SK-N-SH treated with all-trans-retinoic acid at 6 μM for 48 hours (cell line): ENCODE measurements at regions not wholly inside any gene's neighbourhood (a gene's known extent, or its start where the extent isn't known, plus 50 kb on each side); places are given as distances from the start of the nearest gene placed in this dataset.

Experiments
- ATAC-seq: fragments of 200-7000 bp; cut with Tn5 transposase; 3 replicates; pipeline ENCODE4 v1.9.1; 2020; ENCODE audit warnings: mild to moderate bottlenecking, moderate library complexity
- ARNTL ChIP-seq: fragments of 450-650 bp; formaldehyde crosslinking; IDR thresholded peaks from 2 replicates; pipeline ENCODE4 v1.5.0; 2020; ENCODE audit warnings: low read depth, mild to moderate bottlenecking, moderate library complexity, borderline replicate concordance
- BACH2 ChIP-seq: fragments of 250-450 bp; sonication (Bioruptor Pico); IDR thresholded peaks from 2 replicates; pipeline ENCODE4 v1.9.0; 2021; ENCODE audit warnings: mild to moderate bottlenecking, borderline replicate concordance
- CSDC2 ChIP-seq: fragments of 250-450 bp; sonication (Bioruptor Pico); IDR thresholded peaks from 2 replicates; pipeline ENCODE4 v1.5.0; 2020; ENCODE audit warnings: mild to moderate bottlenecking, moderate library complexity
- ESRRG ChIP-seq: fragments of 250-450 bp; sonication (Bioruptor Pico); IDR thresholded peaks from 2 replicates; pipeline ENCODE4 v1.6.1; 2021; ENCODE audit warnings: mild to moderate bottlenecking
- GLIS3 ChIP-seq: fragments of 250-450 bp; sonication (Bioruptor Pico); IDR thresholded peaks from 2 replicates; pipeline ENCODE4 v1.5.0; 2020; ENCODE audit warnings: mild to moderate bottlenecking, moderate library complexity
- OSR1 ChIP-seq: fragments of 250-450 bp; sonication (Bioruptor Pico); IDR thresholded peaks from 2 replicates; pipeline ENCODE4 v1.8.0; 2022; ENCODE audit warnings: moderate library complexity, mild to moderate bottlenecking, inconsistent platforms
- PPARA ChIP-seq: fragments of 250-450 bp; sonication (Bioruptor Pico); IDR thresholded peaks from 2 replicates; pipeline ENCODE4 v1.5.0; 2020; ENCODE audit warnings: mild to moderate bottlenecking, borderline replicate concordance
- RARB ChIP-seq: fragments of 250-450 bp; sonication (Bioruptor Pico); IDR thresholded peaks from 2 replicates; pipeline ENCODE4 v1.8.0; 2021; ENCODE audit warnings: mild to moderate bottlenecking, moderate library complexity
- SNAI2 ChIP-seq: fragments of 250-450 bp; sonication (Bioruptor Pico); IDR thresholded peaks from 2 replicates; pipeline ENCODE4 v1.5.0; 2020; ENCODE audit warnings: mild to moderate bottlenecking, moderate library complexity
- TCF4 ChIP-seq: fragments of 250-450 bp; sonication (Bioruptor Pico); IDR thresholded peaks from 2 replicates; pipeline ENCODE4 v1.8.0; 2021; ENCODE audit warnings: mild to moderate bottlenecking, moderate library complexity, borderline replicate concordance
- TOX ChIP-seq: fragments of 250-450 bp; sonication (Bioruptor Pico); IDR thresholded peaks from 2 replicates; pipeline ENCODE4 v1.8.0; 2021; ENCODE audit warnings: mild to moderate bottlenecking, moderate library complexity, borderline replicate concordance
- ZC3H10 ChIP-seq: fragments of 250-450 bp; sonication (Bioruptor Pico); IDR thresholded peaks from 2 replicates; pipeline ENCODE4 v1.5.1; 2021; ENCODE audit warnings: mild to moderate bottlenecking, moderate library complexity
- ZFP3 ChIP-seq: fragments of 250-450 bp; sonication (Bioruptor Pico); IDR thresholded peaks from 2 replicates; pipeline ENCODE4 v1.5.0; 2020; ENCODE audit warnings: mild to moderate bottlenecking, moderate library complexity
- ZFP30 ChIP-seq: fragments of 450-650 bp; formaldehyde crosslinking; IDR thresholded peaks from 2 replicates; pipeline ENCODE4 v1.5.0; 2022; ENCODE audit warnings: mild to moderate bottlenecking, moderate library complexity
- ZNF565 ChIP-seq: fragments of 450-650 bp; formaldehyde crosslinking; conservative IDR thresholded peaks from 2 replicates; pipeline ENCODE4 v1.5.0; 2020; ENCODE audit warnings: low read depth, mild to moderate bottlenecking, moderate library complexity
- ZNF70 ChIP-seq: fragments of 450-650 bp; formaldehyde crosslinking; IDR thresholded peaks from 2 replicates; pipeline ENCODE4 v1.5.0; 2020; ENCODE audit warnings: mild to moderate bottlenecking, moderate library complexity
- ZNF8 ChIP-seq: fragments of 450-650 bp; formaldehyde crosslinking; IDR thresholded peaks from 2 replicates; pipeline ENCODE4 v1.5.0; 2020; ENCODE audit warnings: mild to moderate bottlenecking, moderate library complexity
- TF ChIP-seq, protein P1 (sequence below): fragments of 250-450 bp; sonication (Bioruptor Pico); IDR thresholded peaks from 2 replicates; pipeline ENCODE4 v1.8.0; 2020; ENCODE audit warnings: mild to moderate bottlenecking, moderate library complexity, borderline replicate concordance
- TF ChIP-seq, protein P2 (sequence below): fragments of 250-450 bp; sonication (Bioruptor Pico); IDR thresholded peaks from 2 replicates; pipeline ENCODE4 v1.8.0; 2021; ENCODE audit warnings: low read depth, mild to moderate bottlenecking, moderate library complexity, borderline replicate concordance
- TF ChIP-seq, protein P3 (sequence below): fragments of 250-450 bp; sonication (Bioruptor Pico); IDR thresholded peaks from 2 replicates; pipeline ENCODE4 v1.5.1; 2020; ENCODE audit warnings: low read depth, mild to moderate bottlenecking, moderate library complexity
- TF ChIP-seq, protein P4 (sequence below): fragments of 250-450 bp; sonication (Bioruptor Pico); IDR thresholded peaks from 2 replicates; pipeline ENCODE4 v1.5.1; 2021; ENCODE audit warnings: mild to moderate bottlenecking, moderate library complexity
- TF ChIP-seq, protein P5 (sequence below): fragments of 250-450 bp; sonication (Bioruptor Pico); IDR thresholded peaks from 2 replicates; pipeline ENCODE4 v1.5.0; 2020; ENCODE audit warnings: mild to moderate bottlenecking, moderate library complexity

GRCh38 chr11:111105566-111105965, 140.0 kb upstream of the POU2AF2 start:
- ATAC-seq = peak; percentile 48; the same call in 1 of the 3 replicates
- TF ChIP-seq TOX (CRISPR knock-in tag) = no peak
- TF ChIP-seq, protein P1, sequence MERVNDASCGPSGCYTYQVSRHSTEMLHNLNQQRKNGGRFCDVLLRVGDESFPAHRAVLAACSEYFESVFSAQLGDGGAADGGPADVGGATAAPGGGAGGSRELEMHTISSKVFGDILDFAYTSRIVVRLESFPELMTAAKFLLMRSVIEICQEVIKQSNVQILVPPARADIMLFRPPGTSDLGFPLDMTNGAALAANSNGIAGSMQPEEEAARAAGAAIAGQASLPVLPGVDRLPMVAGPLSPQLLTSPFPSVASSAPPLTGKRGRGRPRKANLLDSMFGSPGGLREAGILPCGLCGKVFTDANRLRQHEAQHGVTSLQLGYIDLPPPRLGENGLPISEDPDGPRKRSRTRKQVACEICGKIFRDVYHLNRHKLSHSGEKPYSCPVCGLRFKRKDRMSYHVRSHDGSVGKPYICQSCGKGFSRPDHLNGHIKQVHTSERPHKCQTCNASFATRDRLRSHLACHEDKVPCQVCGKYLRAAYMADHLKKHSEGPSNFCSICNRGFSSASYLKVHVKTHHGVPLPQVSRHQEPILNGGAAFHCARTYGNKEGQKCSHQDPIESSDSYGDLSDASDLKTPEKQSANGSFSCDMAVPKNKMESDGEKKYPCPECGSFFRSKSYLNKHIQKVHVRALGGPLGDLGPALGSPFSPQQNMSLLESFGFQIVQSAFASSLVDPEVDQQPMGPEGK (CRISPR knock-in tag) = no peak
- TF ChIP-seq TCF4 (CRISPR knock-in tag) = no peak
- no peak for TF ChIP-seq ZNF8 (CRISPR knock-in tag)
- no peak for TF ChIP-seq ZNF565
- no peak for TF ChIP-seq ZNF70
- TF ChIP-seq ZFP3 (CRISPR knock-in tag) = no peak
- TF ChIP-seq ZC3H10 = no peak
- TF ChIP-seq, protein P2, sequence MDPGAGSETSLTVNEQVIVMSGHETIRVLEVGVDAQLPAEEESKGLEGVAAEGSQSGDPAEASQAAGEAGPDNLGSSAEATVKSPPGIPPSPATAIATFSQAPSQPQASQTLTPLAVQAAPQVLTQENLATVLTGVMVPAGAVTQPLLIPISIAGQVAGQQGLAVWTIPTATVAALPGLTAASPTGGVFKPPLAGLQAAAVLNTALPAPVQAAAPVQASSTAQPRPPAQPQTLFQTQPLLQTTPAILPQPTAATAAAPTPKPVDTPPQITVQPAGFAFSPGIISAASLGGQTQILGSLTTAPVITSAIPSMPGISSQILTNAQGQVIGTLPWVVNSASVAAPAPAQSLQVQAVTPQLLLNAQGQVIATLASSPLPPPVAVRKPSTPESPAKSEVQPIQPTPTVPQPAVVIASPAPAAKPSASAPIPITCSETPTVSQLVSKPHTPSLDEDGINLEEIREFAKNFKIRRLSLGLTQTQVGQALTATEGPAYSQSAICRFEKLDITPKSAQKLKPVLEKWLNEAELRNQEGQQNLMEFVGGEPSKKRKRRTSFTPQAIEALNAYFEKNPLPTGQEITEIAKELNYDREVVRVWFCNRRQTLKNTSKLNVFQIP = no peak
- TF ChIP-seq, protein P3, sequence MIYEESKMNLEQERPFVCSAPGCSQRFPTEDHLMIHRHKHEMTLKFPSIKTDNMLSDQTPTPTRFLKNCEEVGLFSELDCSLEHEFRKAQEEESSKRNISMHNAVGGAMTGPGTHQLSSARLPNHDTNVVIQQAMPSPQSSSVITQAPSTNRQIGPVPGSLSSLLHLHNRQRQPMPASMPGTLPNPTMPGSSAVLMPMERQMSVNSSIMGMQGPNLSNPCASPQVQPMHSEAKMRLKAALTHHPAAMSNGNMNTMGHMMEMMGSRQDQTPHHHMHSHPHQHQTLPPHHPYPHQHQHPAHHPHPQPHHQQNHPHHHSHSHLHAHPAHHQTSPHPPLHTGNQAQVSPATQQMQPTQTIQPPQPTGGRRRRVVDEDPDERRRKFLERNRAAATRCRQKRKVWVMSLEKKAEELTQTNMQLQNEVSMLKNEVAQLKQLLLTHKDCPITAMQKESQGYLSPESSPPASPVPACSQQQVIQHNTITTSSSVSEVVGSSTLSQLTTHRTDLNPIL (CRISPR knock-in tag) = no peak
- TF ChIP-seq, protein P4, sequence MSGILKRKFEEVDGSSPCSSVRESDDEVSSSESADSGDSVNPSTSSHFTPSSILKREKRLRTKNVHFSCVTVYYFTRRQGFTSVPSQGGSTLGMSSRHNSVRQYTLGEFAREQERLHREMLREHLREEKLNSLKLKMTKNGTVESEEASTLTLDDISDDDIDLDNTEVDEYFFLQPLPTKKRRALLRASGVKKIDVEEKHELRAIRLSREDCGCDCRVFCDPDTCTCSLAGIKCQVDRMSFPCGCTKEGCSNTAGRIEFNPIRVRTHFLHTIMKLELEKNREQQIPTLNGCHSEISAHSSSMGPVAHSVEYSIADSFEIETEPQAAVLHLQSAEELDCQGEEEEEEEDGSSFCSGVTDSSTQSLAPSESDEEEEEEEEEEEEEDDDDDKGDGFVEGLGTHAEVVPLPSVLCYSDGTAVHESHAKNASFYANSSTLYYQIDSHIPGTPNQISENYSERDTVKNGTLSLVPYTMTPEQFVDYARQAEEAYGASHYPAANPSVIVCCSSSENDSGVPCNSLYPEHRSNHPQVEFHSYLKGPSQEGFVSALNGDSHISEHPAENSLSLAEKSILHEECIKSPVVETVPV = no peak
- TF ChIP-seq ARNTL (CRISPR knock-in tag) = no peak
- no peak for TF ChIP-seq PPARA (CRISPR knock-in tag)
- TF ChIP-seq, protein P5, sequence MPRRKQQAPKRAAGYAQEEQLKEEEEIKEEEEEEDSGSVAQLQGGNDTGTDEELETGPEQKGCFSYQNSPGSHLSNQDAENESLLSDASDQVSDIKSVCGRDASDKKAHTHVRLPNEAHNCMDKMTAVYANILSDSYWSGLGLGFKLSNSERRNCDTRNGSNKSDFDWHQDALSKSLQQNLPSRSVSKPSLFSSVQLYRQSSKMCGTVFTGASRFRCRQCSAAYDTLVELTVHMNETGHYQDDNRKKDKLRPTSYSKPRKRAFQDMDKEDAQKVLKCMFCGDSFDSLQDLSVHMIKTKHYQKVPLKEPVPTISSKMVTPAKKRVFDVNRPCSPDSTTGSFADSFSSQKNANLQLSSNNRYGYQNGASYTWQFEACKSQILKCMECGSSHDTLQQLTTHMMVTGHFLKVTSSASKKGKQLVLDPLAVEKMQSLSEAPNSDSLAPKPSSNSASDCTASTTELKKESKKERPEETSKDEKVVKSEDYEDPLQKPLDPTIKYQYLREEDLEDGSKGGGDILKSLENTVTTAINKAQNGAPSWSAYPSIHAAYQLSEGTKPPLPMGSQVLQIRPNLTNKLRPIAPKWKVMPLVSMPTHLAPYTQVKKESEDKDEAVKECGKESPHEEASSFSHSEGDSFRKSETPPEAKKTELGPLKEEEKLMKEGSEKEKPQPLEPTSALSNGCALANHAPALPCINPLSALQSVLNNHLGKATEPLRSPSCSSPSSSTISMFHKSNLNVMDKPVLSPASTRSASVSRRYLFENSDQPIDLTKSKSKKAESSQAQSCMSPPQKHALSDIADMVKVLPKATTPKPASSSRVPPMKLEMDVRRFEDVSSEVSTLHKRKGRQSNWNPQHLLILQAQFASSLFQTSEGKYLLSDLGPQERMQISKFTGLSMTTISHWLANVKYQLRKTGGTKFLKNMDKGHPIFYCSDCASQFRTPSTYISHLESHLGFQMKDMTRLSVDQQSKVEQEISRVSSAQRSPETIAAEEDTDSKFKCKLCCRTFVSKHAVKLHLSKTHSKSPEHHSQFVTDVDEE (CRISPR knock-in tag) = no peak
- no peak for TF ChIP-seq ESRRG
- TF ChIP-seq SNAI2 = no peak
- no peak for TF ChIP-seq BACH2
- no peak for TF ChIP-seq RARB
- no peak for TF ChIP-seq ZFP30 (CRISPR knock-in tag)

- ATAC-seq = no peak
- TF ChIP-seq ZNF8 (CRISPR knock-in tag) (no peak), TOX (CRISPR knock-in tag) (no peak), ZFP3 (CRISPR knock-in tag) (no peak), GLIS3 (CRISPR knock-in tag) (no peak), SNAI2 (no peak), OSR1 (CRISPR knock-in tag) (no peak), ZNF70 (no peak), BACH2 (no peak), ARNTL (CRISPR knock-in tag) (no peak), ESRRG (no peak), RARB (no peak), CSDC2 (CRISPR knock-in tag) (no peak), PPARA (CRISPR knock-in tag) (no peak), ZNF565 (no peak)
- TF ChIP-seq, protein P3 (CRISPR knock-in tag) = no peak
- TF ChIP-seq, protein P4 = no peak
- TF ChIP-seq, protein P5 (CRISPR knock-in tag) = no peak
- TF ChIP-seq, protein P1 (CRISPR knock-in tag) = no peak
Observed at GRCh38 chr11:111104185-111104584, 141.3 kb upstream of the POU2AF2 start.
